ENCODE measurements at regions not wholly inside any gene's neighbourhood (a gene's known extent, or its start where the extent isn't known, plus 50 kb on each side); places are given as distances from the start of the nearest gene placed in this dataset.

- no peak for DNase-seq
Observed at GRCh38 chr5:2222246-2222992, 339.7 kb upstream of the IRX4 start.

GRCh38 chr5:2221450-2221849, 338.7 kb upstream of the IRX4 start:
- DNase-seq, result no peak

- DNase-seq, result no peak
Observed at GRCh38 chr5:2220741-2221140, 338.0 kb upstream of the IRX4 start.

- no peak for DNase-seq
Observed at GRCh38 chr5:2219149-2219776, 336.5 kb upstream of the IRX4 start.

GRCh38 chr5:2217219-2217618, 334.5 kb upstream of the IRX4 start:
- no peak for DNase-seq

GRCh38 chr5:2214910-2215590, 332.3 kb upstream of the IRX4 start:
- no peak for DNase-seq

- DNase-seq, result no peak
Observed at GRCh38 chr5:2213121-2213730, 330.5 kb upstream of the IRX4 start.

GRCh38 chr5:2212481-2212880, 329.8 kb upstream of the IRX4 start:
- DNase-seq, result no peak

- DNase-seq, result no peak
Observed at GRCh38 chr5:2208239-2208544, 325.5 kb upstream of the IRX4 start.

GRCh38 chr5:2207416-2208238, 324.9 kb upstream of the IRX4 start:
- no peak for DNase-seq

GRCh38 chr5:2207109-2207399, 324.3 kb upstream of the IRX4 start:
- no peak for DNase-seq

- no peak for DNase-seq
Observed at GRCh38 chr5:2206293-2207108, 323.8 kb upstream of the IRX4 start.

- DNase-seq, result no peak
Observed at GRCh38 chr5:2205596-2206226, 323.0 kb upstream of the IRX4 start.

GRCh38 chr5:2205185-2205585, 322.5 kb upstream of the IRX4 start:
- DNase-seq, result no peak

- DNase-seq, result no peak
Observed at GRCh38 chr5:2204366-2205184, 321.9 kb upstream of the IRX4 start.

GRCh38 chr5:2203774-2204173, 321.0 kb upstream of the IRX4 start:
- DNase-seq, result no peak

GRCh38 chr5:2201832-2202231, 319.1 kb upstream of the IRX4 start:
- no peak for DNase-seq

- DNase-seq, result no peak
Observed at GRCh38 chr5:2201421-2201820, 318.7 kb upstream of the IRX4 start.

- DNase-seq, result no peak
Observed at GRCh38 chr5:2201011-2201410, 318.3 kb upstream of the IRX4 start.

GRCh38 chr5:2200261-2200950, 317.7 kb upstream of the IRX4 start:
- DNase-seq, result no peak
